WERI-Rb-1 (cell line): ENCODE measurements at regions not wholly inside any gene's neighbourhood (a gene's known extent, or its start where the extent isn't known, plus 50 kb on each side); places are given as distances from the start of the nearest gene placed in this dataset.
"Not testable (repeated sequence)": the region's sequence is repeated elsewhere in the genome, so short reads cannot be mapped to it uniquely, and the experiment has no call there.

Experiments
- DNase-seq: peaks from one replicate; pipeline ENCODE4 v3.0.0-alpha.2; 2020
- H3K27ac ChIP-seq: fragments of 250-450 bp; sonication (Bioruptor Pico); 2 replicates; pipeline ENCODE4 v1.5.1; 2020; ENCODE audit warnings: mild to moderate bottlenecking, moderate library complexity
- H3K27me3 ChIP-seq: fragments of 250-450 bp; sonication (Bioruptor Pico); 2 replicates; pipeline ENCODE4 v1.5.1; 2021; ENCODE audit warnings: mild to moderate bottlenecking, low read depth, moderate library complexity; ENCODE audit not compliant: insufficient read depth, severe bottlenecking
- H3K36me3 ChIP-seq: fragments of 250-450 bp; sonication (Bioruptor Pico); 2 replicates; pipeline ENCODE4 v1.5.1; 2020; ENCODE audit warnings: mild to moderate bottlenecking, moderate library complexity
- H3K4me3 ChIP-seq: 2 replicates; pipeline ENCODE4 v1.5.1; 2011; ENCODE audit warnings: low read depth, mild to moderate bottlenecking, control low read depth, low read length
- H3K9me3 ChIP-seq: fragments of 250-450 bp; sonication (Bioruptor Pico); 2 replicates; pipeline ENCODE4 v1.5.1; 2021; ENCODE audit warnings: mild to moderate bottlenecking, moderate library complexity; ENCODE audit not compliant: severe bottlenecking
- TF ChIP-seq, protein P1 (sequence below): IDR thresholded peaks from 2 replicates; pipeline ENCODE4 v1.5.1; 2011; ENCODE audit warnings: low read depth, mild to moderate bottlenecking, control low read depth, inconsistent platforms, low read length

DNA sequence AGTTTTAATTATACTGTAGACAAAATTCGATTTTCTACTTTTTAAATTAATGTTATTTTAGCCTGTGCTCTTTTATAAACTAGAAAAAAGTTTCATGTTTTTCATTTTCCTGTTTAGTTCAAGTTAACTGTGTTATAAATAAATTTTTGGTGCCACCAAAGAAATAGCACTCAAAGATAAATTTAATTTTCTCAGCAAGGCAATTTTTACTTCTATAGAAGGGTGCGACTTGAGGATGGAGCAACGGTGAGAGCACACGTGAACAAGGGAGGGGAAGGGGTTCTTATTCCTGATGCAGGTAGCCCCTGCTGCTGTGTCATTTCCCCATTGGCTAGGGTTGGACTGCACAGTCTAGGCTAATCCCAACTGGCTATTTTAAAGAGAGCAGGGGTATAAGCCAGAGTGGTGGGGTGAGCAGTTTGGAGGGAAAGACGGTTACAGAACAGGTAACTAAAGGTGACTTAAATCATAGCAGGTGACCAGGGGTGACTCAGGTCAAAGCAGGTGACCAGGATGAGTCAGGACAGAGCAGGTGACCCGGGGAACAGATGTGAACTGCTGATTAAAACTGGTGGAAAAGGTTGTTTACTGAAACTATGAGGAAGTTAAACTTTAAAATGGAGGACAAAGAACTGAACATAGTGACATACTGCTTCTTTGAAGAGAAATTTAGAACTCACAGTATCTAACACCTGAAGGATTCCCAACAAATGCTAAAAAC, 104.6 kb upstream of the GPBP1 start:
- TF ChIP-seq, protein P1, sequence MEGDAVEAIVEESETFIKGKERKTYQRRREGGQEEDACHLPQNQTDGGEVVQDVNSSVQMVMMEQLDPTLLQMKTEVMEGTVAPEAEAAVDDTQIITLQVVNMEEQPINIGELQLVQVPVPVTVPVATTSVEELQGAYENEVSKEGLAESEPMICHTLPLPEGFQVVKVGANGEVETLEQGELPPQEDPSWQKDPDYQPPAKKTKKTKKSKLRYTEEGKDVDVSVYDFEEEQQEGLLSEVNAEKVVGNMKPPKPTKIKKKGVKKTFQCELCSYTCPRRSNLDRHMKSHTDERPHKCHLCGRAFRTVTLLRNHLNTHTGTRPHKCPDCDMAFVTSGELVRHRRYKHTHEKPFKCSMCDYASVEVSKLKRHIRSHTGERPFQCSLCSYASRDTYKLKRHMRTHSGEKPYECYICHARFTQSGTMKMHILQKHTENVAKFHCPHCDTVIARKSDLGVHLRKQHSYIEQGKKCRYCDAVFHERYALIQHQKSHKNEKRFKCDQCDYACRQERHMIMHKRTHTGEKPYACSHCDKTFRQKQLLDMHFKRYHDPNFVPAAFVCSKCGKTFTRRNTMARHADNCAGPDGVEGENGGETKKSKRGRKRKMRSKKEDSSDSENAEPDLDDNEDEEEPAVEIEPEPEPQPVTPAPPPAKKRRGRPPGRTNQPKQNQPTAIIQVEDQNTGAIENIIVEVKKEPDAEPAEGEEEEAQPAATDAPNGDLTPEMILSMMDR = no peak
- Histone ChIP-seq H3K9me3 (no peaks in the 10 kb centered on the region), H3K27me3 (no peaks in the 10 kb centered on the region), H3K36me3 (no peaks in the 10 kb centered on the region), H3K27ac (no peak overlapping the region), H3K4me3 (no peak overlapping the region)
- DNase-seq = no peak

DNA sequence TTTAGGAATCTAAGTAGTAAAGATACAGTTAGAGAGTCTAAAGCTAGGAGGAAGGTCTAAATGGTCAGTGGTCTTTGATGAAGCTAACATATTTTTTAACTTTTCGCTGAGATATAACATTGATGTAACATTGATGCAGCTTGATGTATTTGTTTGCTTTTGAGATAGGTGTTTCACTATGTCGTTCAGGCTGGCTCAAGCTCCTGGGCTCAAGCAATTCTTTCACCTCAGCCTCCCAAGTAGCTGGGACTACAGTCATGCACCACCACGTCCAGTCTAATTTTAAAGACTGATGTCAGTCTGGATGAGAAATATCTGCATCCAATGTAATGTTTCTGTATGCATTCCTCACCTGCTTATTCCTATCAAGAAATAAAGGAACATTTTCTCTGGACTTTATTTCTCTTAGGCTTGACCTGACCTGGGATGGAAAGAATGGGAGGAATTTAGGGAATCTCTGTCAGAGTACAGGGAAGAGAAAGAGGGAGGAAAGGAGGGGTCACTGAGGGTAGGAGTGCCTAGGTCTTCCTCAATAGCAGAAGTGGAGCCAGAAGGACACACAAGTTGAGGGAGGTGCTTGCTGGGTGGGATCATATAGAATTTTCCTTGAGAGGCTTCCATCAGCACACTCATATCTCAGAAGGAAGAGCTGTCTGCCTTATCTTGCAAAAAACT, 101.5 kb upstream of the GPBP1 start:
- H3K4me3 ChIP-seq = no peak overlapping the region
- no peaks in the 10 kb centered on the region for H3K9me3 ChIP-seq
- H3K27ac ChIP-seq = no peak overlapping the region
- TF ChIP-seq, protein P1 = no peak
- H3K36me3 ChIP-seq = no peaks in the 10 kb centered on the region
- DNase-seq = no peak
- no peaks in the 10 kb centered on the region for H3K27me3 ChIP-seq

DNA sequence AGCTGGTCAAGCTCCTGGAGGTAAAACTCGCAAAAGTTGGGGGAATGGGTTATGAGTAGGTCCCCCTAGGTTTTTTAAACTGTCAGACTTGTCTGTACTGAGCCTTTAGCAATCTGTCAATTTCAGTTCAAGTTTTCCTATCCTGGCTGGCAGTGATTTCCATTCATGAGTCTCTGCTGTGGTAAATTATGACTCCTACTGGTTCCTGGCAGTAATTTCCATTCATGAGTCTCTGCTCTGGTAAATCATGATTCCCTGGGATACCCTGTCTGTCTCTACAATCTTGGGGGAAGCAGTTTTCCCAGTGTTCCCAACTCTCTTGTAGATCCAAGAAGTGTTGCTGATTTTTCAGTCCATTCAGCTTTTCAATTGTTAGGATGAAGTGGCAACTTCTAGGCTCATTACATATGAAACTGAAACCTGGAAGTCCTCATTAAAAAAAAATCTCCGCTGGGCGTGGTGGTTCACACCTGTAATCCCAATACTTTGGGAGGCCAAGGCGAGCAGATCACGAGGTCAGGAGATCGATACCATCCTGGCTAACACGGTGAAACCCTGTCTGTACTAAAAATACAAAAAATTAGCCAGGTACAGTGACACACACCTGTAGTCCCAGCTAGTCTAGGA, 91.3 kb upstream of the GPBP1 start:
- Histone ChIP-seq H3K27ac (no peak overlapping the region), H3K36me3 (no peaks in the 10 kb centered on the region), H3K4me3 (no peak overlapping the region), H3K9me3 (no peaks in the 10 kb centered on the region), H3K27me3 (no peaks in the 10 kb centered on the region)
- TF ChIP-seq, protein P1 = peak; percentile 49
- DNase-seq = no peak

DNA sequence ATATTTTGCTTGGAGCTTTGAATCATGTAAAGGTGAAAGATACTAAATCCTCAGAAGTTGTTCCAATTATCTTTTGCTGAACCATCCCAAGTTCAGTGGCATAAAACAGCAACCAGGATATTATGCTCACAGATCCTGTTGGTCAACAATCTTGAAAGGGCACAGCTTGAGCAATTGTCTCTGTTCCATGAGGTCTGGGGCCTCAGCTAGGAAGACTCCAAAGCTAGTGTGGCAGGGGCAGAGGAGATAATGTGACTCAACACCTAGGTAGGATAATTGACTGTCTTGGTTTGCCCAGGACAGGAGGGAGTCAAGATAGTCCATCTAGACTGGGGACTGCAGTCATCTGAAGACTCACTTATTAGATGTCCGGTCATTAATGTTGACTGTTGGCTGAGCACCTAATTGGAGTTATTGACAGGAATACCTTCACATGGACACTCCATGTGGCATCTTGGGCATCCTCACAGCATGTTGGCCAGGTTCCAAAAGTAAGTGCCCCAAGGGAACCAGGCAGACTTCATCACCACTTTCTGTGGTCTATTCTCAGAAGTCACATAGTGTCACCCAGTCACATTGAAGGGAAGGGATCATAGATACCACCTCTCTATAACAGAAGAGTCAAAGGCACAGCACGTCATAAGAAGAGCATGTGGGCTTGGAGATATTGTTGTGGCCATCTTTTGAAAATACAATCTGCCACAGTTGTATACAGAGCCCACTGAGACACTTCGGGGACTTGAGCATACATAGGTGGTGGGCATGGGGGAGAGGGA, 88.4 kb upstream of the GPBP1 start:
- Histone ChIP-seq H3K27ac (no peak overlapping the region), H3K27me3 (no peaks in the 10 kb centered on the region), H3K36me3 (no peaks in the 10 kb centered on the region), H3K9me3 (no peaks in the 10 kb centered on the region), H3K4me3 (no peak overlapping the region)
- DNase-seq = no peak
- TF ChIP-seq, protein P1 = no peak

DNA sequence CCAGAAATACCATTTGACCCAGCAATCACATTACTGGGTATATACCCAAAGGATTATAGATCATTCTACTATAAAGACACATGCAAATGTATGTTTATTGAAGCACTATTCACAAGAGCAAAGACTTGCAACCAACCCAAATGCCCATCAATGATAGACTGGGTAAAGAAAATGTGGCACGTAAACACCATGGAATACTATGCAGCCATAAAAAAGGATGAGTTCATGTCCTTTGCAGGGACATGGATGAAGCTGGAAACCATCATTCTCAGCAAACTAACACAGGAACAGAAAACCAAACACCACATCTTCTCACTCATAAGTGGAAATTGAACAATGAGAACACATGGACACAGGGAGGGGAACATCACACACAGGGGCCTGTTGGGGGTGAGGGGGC, 85.9 kb upstream of the GPBP1 start:
- not testable (repeated sequence) for H3K27ac ChIP-seq, H3K36me3 ChIP-seq, H3K4me3 ChIP-seq, DNase-seq, H3K27me3 ChIP-seq, H3K9me3 ChIP-seq
